Breast epithelium (tissue), 4 donors: ENCODE measurements at regions not wholly inside any gene's neighbourhood (a gene's known extent, or its start where the extent isn't known, plus 50 kb on each side); places are given as distances from the start of the nearest gene placed in this dataset.

Experiments used
- DNase-seq, 2 donors: peaks; one replicate each; pipeline ENCODE4 v3.0.0-alpha.2; 2019; ENCODE audit warnings: low spot score in 2 of 2
- H3K27ac ChIP-seq, 2 donors: fragments of 200-600 bp; sonication (generic) in 1 of 2; one replicate each; pipeline ENCODE4 v1.5.1; 2016 to 2019; ENCODE audit warnings: mild to moderate bottlenecking in 1 of 2
- H3K27me3 ChIP-seq, 2 donors: fragments of 200-600 bp; sonication (generic) in 1 of 2; one replicate each; pipeline versions ENCODE4 v1.5.1 to v1.6.0; 2017 to 2019; ENCODE audit warnings: control low read depth in 1 of 2, mild to moderate bottlenecking in 1 of 2
- H3K36me3 ChIP-seq: fragments of 200-600 bp; one replicate; pipeline ENCODE4 v1.5.1; 2019
- H3K4me1 ChIP-seq, 2 donors: fragments of 200-600 bp; sonication (generic); one replicate each; pipeline ENCODE4 v1.5.1; 2016 to 2019; ENCODE audit warnings: control low read depth in 1 of 2
- H3K4me3 ChIP-seq, 3 donors: fragments of 200-600 bp; sonication (generic); 1 replicate in 2 of 3; 2 replicates in 1 of 3; pipeline ENCODE4 v1.5.1; 2016 to 2019; ENCODE audit warnings: mild to moderate bottlenecking in 3 of 3, moderate library complexity in 2 of 3
- H3K9me3 ChIP-seq, 2 donors: fragments of 200-600 bp; sonication (generic) in 1 of 2; one replicate each; pipeline ENCODE4 v1.5.1; 2016 to 2019; ENCODE audit warnings: control low read depth in 1 of 2
- POLR2A ChIP-seq: fragments of 450-650 bp; IDR thresholded peaks from one replicate; pipeline ENCODE4 v1.6.1; 2016; ENCODE audit warnings: antibody characterized with exemption, mild to moderate bottlenecking, moderate library complexity
- POLR2AphosphoS5 ChIP-seq, 3 donors: sonication (generic); formaldehyde crosslinking; IDR thresholded peaks; one replicate each; pipeline ENCODE4 v1.6.1; 2017; ENCODE audit warnings: antibody characterized with exemption in 3 of 3
- intact Hi-C: fragments of 100-400 bp; cut with DNase I; formaldehyde crosslinking; loops from one replicate; pipeline ENCODE4 v1.15.1; 2023; ENCODE audit warnings: low total_unique reads
- TF ChIP-seq, protein P1 (sequence below), 3 donors: fragments of 450-650 bp; IDR thresholded peaks; one replicate each; pipeline ENCODE4 v1.5.1; 2016 to 2017; ENCODE audit warnings: antibody characterized with exemption in 3 of 3, mild to moderate bottlenecking in 3 of 3, moderate library complexity in 3 of 3

GRCh38 chr7:31421607-31422006, 81.1 kb upstream of the NEUROD6 start:
- Histone ChIP-seq H3K9me3 (no peaks in the 10 kb centered on the region), H3K4me1 (no peaks in the 10 kb centered on the region), H3K27ac (no peak overlapping the region), H3K4me3 (no peak overlapping the region), H3K36me3 (no peaks in the 10 kb centered on the region), H3K27me3 (no peaks in the 10 kb centered on the region)
- TF ChIP-seq, protein P1, sequence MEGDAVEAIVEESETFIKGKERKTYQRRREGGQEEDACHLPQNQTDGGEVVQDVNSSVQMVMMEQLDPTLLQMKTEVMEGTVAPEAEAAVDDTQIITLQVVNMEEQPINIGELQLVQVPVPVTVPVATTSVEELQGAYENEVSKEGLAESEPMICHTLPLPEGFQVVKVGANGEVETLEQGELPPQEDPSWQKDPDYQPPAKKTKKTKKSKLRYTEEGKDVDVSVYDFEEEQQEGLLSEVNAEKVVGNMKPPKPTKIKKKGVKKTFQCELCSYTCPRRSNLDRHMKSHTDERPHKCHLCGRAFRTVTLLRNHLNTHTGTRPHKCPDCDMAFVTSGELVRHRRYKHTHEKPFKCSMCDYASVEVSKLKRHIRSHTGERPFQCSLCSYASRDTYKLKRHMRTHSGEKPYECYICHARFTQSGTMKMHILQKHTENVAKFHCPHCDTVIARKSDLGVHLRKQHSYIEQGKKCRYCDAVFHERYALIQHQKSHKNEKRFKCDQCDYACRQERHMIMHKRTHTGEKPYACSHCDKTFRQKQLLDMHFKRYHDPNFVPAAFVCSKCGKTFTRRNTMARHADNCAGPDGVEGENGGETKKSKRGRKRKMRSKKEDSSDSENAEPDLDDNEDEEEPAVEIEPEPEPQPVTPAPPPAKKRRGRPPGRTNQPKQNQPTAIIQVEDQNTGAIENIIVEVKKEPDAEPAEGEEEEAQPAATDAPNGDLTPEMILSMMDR (IDR thresholded peaks at IDR 0.05) = no peak
- TF ChIP-seq POLR2AphosphoS5 (IDR thresholded peaks at IDR 0.05) = no peak
- no peak for TF ChIP-seq POLR2A
- no peak for DNase-seq
- intact Hi-C loops = no loop called here

- Histone ChIP-seq H3K27ac (peak overlapping the region in 1 of 2 donors; percentile 86), H3K27me3 (no peaks in the 10 kb centered on the region), H3K9me3 (no peaks in the 10 kb centered on the region), H3K4me1 (no peaks in the 10 kb centered on the region), H3K36me3 (no peaks in the 10 kb centered on the region), H3K4me3 (no peak overlapping the region)
- TF ChIP-seq, protein P1 (IDR thresholded peaks at IDR 0.05) = no peak
- TF ChIP-seq POLR2A (no peak), POLR2AphosphoS5 (IDR thresholded peaks at IDR 0.05) (no peak)
- DNase-seq = no peak
- intact Hi-C loops = no loop called here
These were observed 83.5 kb upstream of the NEUROD6 start for GRCh38 chr7:31423994-31424393.

DNA sequence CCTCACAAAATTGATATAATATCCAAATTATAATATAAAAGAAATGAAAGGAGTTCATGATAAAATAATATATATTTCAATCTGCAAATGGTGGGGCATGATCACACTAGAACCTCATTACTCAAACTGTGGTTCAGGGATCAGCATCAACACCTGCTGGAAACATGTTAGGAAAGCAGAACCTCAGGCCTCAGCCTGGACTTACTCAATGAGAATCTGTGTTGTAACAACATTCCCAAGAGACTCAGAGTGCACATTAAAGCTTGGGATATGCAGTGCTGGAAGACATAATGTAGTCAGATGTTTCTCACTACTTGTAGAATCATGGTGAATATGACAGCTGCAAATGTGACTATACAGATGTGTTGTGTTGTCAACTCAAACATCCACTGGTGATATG, 81.7 kb upstream of the ITPRID1 start:
- no peaks in the 10 kb centered on the region for H3K4me1 ChIP-seq
- DNase-seq = no peak

GRCh38 chr7:31432836-31433340, 81.0 kb upstream of the ITPRID1 start:
- intact Hi-C loops = no loop called here
- TF ChIP-seq POLR2A (no peak), POLR2AphosphoS5 (IDR thresholded peaks at IDR 0.05) (no peak)
- TF ChIP-seq, protein P1 (IDR thresholded peaks at IDR 0.05) = no peak
- Histone ChIP-seq H3K27ac (no peak overlapping the region), H3K9me3 (no peaks in the 10 kb centered on the region), H3K4me3 (no peak overlapping the region), H3K4me1 (no peaks in the 10 kb centered on the region), H3K36me3 (no peaks in the 10 kb centered on the region), H3K27me3 (no peaks in the 10 kb centered on the region)
- no peak for DNase-seq

More for the DNA sequence above, 81.7 kb upstream of the ITPRID1 start:
- Histone ChIP-seq H3K27me3 (no peaks in the 10 kb centered on the region), H3K4me3 (no peak overlapping the region), H3K36me3 (no peaks in the 10 kb centered on the region), H3K9me3 (no peaks in the 10 kb centered on the region), H3K27ac (no peak overlapping the region)
- TF ChIP-seq POLR2AphosphoS5 (IDR thresholded peaks at IDR 0.05) = no peak
- TF ChIP-seq, protein P1 (IDR thresholded peaks at IDR 0.05) = no peak
- intact Hi-C loops = no loop called here

- Histone ChIP-seq H3K4me3 (no peak overlapping the region), H3K36me3 (no peaks in the 10 kb centered on the region), H3K27ac (no peak overlapping the region), H3K4me1 (no peaks in the 10 kb centered on the region), H3K9me3 (no peaks in the 10 kb centered on the region), H3K27me3 (no peaks in the 10 kb centered on the region)
- TF ChIP-seq POLR2A (no peak), POLR2AphosphoS5 (IDR thresholded peaks at IDR 0.05) (no peak)
- TF ChIP-seq, protein P1 (IDR thresholded peaks at IDR 0.05) = no peak
- DNase-seq = no peak
- intact Hi-C loops = no loop called here
These were observed 76.5 kb upstream of the ITPRID1 start for GRCh38 chr7:31437250-31437865.
